GM19238 (cell line): ENCODE measurements at regions not wholly inside any gene's neighbourhood (a gene's known extent, or its start where the extent isn't known, plus 50 kb on each side); places are given as distances from the start of the nearest gene placed in this dataset.
"Not testable (repeated sequence)": the region's sequence is repeated elsewhere in the genome, so short reads cannot be mapped to it uniquely, and the experiment has no call there.

Source experiments
- DNase-seq: peaks from one replicate; pipeline ENCODE4 v3.0.0; 2011; ENCODE audit warnings: low spot score; ENCODE audit not compliant: insufficient read length

DNA sequence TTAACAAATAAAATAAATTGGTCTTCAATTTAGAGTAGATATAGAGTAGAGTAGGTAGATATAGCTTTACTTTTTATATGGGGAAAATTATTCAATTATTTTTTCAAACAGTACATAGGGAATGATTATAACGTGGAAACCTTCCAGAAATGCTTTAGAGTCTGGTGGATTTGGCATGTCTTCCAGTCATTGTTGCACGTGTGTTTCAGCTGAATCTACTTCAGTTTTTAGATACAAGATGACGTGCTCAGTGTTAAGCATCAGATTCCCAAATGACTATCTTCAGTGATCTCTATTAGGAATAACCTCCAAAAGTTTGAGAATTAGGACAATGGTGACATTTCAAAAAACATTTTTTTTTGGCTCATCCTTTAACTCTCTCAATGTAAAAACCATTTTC is 616.9 kb downstream of the ANKRD50 start:
- DNase-seq = no peak

DNA sequence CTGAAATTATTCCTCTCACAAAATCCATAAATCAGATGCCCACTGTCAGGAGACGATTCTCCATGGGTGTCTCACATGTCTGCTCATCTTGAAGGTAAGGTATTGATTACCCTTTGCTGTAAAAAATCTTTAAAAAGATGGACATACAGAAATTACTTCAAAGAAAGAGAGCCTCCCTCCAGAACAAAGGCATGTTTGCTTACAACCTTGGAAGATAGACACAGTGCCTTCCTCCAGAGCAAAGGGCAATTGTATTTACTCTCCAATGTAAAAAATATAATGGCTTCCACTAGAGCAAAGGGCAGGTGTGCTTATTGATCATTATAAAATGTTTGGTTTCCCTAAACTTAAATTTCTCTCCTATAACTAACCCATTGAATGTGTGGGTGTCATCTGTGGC is 616.2 kb downstream of the ANKRD50 start:
- no peak for DNase-seq

DNA sequence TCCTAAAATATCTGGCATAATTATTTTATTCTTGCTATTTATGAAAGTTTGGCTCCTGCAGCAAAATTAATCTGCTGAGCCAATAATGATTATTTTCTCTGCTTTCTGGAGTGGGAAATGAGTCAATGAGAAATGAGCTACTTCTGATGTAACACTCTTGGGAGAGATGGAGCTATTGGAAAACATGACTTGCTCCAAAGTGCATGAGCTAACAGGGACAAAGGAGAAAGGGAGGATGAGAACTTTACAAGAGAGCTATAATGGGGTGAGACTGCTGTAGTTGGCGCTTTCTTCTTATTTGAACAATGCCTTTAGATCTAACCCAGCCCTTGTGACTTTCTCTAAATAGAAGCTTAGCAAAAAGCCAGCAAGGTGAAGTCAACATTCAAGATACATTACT is 615.1 kb downstream of the ANKRD50 start:
- no peak for DNase-seq

DNA sequence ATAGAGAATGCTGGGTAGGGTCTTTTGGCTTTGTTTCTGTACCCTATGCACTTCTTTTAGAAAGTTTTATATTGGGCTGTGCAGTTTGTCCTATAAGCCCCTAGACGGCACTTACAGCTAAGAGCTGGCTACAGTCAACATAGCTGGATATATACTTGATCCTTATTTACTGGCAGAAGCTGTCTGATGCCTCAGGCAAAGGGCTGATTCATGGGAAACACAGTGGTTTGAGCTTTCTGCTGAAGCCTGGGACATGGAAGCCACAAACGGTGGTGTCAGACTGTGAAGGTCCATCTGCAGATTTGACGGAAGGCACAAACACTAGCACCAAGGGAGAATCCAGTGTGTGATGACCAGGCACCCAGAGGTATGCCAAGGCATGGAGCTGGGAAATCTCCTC is 608.4 kb downstream of the ANKRD50 start:
- no peak for DNase-seq

DNA sequence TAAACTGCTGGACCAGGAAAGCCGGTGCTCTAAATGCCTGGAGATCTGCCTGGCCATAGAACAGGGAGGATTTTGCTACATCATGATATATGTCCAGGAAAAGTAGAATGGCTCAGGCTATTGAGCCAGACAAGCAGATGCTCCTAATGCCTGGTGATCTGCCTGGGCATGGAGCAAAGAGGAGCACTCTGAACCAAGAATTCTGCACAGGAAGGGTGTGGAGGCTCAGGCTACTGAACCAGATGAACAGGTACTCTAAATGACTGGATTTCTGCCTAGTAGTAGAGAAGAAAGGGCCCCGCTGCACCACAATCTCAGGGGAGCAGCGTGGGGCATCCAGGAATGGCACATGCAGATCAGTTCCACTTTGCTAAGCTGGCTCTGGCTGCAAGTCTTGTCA is 607.9 kb downstream of the ANKRD50 start:
- no peak for DNase-seq

DNA sequence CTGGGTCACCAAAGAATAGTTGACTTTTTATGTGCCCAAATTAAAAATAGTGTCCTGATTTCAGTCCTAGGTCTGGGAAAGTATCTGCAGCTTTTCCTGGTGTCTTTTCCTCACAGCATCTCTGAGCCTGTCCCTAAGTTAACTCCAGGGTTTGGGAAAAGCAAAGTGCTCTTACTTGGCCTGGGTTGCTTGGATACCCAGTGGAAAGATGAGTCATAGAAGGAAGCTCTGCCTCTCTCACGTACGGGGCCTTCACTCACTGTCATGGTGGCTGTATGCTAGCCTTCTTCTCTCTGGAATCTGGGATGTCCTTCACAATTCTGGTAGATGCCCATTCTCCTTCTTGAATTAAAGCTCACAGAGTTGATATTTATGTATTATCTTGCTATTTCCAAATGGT is 607.3 kb downstream of the ANKRD50 start:
- DNase-seq = no peak

DNA sequence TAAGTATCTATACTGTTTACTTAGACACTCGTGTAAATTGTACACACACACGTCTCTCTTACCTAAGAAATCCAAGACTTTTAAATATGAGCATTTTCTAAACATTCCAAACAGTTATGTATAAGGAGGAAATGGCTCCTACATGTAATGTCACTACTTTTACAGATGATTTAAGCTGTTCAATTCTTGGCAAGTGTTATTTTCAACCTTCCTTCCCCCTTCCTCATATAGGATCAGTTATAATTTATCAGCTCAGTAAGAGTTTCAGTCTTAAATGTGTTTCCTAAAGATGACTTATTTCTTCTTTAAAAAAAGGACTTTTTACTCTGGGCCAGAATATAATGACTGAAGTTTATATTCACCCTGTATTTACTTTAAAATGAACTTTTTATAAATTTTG is 601.1 kb downstream of the ANKRD50 start:
- DNase-seq = no peak

DNA sequence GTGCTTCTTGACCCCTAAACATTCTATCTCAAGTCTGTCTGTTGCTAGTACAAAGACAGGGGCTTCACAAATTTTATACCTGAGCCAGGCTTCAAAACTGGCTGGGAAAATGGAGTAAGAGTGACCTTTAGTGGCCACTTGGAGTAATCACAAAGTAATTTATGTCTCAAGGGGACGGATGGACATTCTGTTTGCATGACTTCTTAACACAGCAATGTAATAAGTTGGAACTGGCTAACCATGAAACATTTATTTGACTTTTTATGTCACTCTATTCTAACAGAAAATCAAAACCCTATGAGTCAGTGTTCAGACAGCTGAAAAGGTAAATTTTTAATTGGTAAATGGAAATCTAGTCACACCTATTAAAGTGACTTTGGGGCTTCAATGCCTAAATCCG is 600.6 kb downstream of the ANKRD50 start:
- peak; percentile 1 for DNase-seq

DNA sequence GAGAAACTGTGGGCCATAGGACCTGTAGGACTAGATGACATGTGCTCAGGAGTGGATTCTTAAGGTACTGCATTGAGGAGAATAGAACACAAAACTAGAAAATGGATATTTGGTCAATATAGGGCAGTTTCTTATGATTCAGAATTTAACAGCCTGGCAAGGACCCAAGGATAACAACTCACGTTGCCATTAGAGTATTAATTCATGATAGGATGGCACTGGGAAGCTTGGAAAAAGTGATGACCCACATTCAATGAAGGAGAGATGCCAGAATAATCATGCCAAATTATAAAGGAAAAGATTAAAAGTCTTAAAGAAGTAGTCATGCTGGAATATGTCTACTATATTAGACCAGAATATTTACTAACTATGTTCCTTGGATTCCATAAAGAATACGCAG is 594.5 kb downstream of the ANKRD50 start:
- DNase-seq = no peak

DNA sequence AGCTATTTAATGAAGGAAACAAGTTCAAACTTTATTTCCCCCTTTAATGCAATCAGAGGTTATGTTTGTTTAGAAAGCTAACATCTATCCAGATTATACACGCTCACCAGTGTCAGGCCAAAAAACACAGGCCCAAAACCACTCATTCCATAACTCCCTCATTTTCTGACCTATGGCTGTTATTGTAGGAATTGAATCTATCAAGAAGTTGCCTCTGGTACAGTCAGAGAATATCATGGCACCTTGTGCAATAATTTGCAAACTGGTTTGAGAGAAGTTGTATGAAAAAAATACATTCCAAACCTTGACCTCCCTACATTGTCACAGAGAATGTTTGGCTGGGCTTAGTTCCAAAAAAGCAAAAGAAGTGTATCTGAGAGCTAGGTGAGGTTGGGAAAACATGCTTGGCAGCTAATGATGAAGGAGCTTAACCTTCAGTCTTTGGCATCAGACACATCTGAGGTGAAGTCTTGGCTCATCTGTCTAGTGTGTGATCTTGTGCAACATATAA is 591.0 kb downstream of the ANKRD50 start:
- no peak for DNase-seq

DNA sequence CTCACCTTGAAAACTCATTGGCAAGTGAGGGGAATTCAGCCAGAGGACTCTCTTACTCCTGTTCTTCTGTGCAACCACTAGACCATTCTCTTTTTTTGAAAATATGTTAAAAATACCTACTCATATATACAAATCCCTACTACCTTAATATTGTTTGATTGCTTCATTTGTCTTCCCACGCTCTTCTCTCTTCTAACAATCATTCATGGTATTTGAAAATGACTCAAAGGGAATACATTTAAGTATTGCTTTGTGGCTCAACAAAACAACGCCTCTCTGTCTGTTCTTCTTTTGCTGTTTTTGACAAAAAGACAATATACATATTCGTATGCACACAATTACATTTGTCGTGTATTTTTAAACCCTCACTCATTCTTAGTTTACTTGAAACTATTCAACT is 589.4 kb downstream of the ANKRD50 start:
- DNase-seq = no peak

DNA sequence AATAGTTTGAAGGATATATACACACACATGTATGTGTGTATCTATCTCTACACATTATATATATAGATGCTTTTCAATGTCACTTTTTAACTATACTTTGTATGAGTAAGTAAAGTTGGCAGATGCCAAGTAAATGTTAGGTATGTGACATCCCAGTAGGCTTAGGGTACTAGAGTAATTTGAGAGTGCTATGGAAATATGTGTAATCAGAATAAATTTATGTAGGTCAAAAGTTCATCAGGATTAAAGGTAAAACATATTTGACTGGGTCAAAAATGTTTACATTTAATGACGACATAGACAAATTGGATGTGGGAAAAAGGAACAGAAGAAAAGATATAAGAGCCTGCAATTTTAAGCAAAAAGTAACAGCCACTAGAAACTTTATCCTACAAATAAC is 588.8 kb downstream of the ANKRD50 start:
- DNase-seq = no peak

DNA sequence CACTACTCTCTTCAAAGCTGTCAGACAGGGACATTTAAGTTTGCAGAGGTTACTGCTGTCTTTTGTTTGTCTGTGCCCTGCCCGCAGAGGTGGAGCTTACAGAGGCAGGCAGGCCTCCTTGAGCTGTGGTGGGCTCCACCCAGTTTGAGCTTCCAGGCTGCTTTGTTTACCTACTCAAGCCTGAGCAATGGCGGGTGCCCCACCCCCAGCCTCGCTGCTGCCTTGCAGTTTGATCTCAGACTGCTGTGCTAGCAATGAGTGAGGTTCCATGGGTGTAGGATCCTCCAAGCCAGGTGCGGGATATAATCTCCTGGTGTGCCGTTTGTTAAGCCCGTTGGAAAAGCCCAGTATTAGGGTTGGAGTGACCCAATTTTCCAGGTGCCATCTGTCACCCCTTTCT is 581.2 kb downstream of the ANKRD50 start:
- DNase-seq = not testable (repeated sequence)

DNA sequence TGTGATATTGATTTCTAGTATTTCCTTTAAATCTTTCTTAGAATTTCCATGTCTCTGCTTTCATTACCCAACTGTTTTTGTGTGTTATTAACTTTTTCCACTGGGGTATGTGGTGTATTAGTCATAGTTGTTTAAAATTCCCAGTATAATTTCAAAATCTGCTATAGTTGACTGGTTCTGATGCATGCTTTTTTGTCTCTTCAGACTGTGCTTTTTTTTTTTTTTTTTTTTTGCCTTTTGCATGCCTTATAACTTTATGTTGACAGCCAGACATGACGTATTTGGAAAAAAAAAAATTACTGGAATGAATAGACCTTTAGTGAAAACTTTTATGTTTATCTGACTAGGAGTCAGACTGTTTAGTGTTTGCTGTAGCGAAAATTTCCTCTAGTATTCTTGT is 580.4 kb downstream of the ANKRD50 start:
- DNase-seq = no peak

DNA sequence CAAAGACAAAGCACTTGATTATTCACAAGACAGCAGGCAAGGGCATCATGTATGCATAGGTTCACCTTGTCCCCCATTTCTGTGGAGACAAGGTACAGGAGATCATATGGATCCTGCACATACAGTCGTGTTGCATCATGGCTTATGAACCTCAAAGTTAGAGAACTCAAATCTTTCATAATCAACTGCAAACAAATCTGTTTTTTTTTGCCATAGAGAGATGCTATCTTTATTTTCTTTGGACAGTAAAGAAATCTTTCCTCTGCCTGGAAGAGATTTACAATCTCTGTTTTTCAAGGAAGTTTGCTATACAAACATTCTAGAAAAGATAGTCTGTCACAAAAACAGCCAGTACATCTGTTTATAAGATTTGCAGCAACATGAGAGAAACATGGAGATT is 578.8 kb downstream of the ANKRD50 start:
- no peak for DNase-seq

DNA sequence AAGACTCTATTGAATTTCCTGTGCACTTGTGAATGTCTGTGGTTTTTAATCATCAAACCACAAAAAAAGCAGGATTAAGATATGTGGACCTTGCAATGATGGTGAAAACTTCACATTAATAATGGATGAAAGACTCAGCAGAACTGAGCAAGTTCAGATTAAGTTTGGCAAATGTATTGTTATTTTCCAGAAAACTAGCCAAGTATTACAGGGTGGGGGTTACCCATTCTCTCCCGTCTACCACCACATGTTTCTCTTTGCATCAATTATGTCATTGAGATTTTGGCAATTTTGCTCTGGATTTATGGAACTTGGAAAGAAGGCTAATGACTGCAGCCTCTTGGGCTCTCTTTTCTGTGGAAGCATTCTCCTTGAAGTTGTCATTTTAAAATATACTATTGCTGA is 577.1 kb downstream of the ANKRD50 start:
- no peak for DNase-seq

DNA sequence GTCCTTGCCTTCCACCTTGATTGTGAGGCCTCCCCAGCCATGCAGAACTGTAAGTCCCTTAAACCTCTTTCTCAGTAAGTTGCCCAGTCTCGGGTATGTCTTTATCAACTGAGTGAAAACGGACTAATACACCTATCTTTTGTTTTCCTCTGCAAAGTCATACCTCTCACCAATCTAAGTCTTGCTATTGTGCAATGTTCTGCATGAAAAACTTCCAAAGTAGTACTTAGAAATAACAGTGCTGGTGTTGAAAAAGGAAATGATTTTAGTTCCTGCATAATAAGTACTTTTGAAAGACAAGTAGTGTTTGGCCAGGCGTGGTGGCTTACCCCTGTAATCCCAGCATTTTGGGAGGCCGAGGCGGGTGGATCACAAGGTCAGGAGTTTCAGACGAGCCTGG is 573.5 kb downstream of the ANKRD50 start:
- no peak for DNase-seq

DNA sequence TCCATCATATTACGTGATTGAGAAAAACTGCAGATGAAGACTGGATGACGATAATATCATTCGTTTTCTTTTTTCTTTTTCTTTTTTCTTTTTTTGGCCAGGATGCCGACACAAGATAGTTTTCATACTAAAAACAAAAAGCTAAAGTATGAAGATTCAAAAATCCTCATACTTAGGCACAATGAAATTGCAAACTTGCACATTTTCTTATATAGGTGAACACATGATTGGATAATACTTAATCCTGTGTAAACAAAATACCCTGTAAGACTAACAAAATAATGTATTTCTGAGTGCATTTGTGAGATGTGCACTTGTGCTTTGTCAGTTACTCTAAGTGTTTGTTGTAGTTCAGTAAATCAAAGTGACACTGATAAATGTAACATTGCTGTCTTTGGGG is 568.9 kb downstream of the ANKRD50 start:
- no peak for DNase-seq

DNA sequence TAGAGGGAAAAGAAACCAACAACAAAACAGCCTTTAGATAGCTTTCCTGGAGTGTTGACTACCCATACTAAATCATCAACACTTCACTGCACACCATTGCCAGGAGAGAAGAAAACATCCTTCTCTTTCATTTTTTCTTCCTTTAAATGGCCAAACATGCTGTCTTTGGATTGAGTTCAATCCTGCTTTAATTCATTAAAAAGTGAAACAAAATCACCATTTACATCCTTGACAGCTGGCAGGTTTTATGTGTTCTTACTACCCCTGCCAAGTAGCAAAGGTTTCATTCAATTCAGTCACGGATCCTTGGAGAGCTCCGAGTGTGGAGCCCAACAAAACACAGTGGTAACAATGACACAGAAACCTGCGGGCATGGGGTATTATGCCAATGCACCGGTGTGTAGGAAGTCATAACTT is 568.3 kb downstream of the ANKRD50 start:
- no peak for DNase-seq

DNA sequence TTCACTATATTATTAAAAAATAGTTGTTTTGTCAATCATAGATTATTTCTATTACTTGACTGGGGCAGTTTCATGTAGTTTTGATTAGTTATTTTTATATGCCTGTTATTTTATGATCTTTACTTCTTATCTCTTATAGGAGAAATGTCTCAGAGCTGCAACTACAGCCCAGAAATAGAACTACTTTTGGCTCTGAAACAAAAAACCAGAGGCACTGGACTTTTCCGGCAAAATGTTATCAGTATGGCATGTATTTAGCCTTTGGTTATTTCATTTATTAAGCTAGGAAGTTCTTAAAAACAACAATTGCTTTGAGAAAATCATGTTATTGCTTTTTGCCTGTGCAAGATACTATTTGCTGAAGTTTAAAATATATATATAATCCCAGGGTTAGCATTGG is 566.5 kb downstream of the ANKRD50 start:
- no peak for DNase-seq

DNA sequence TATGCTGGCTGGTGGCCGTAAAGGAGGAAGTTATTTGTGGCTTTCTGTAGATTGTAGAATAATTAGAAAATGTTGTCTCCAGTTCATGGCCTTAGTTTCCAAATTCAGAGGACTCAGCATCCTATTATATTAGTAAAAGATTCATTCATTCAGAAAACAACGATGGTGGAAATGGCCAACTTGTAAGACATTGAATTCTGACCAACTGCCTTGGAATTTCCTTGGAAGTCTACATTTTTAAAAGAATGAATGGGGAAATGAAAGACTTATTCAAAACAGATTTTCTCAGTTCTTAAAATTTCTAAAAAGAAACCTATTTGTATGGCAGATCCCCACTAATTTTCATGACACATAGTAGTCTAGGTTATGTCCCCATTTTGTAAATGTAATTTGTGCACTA is 561.5 kb downstream of the ANKRD50 start:
- no peak for DNase-seq

DNA sequence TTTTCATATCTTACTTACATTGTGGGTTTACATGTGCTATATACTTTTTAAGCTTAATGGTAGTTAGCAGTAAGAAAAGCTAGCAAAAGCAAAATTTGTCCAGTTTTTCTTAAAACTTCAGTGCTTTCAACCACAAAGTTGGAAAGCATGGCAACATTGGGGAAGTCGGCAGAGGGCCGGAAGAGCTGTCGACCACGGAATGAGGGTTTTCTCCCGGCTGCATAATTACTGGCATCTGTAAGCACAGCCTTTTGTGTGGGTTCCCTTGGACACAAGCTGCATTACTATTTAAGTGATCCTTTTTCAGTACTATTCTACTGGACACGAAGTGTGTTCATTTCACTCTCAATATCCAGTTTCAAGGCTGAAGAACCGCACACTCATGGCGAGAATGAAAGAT is 560.4 kb downstream of the ANKRD50 start:
- DNase-seq = no peak

DNA sequence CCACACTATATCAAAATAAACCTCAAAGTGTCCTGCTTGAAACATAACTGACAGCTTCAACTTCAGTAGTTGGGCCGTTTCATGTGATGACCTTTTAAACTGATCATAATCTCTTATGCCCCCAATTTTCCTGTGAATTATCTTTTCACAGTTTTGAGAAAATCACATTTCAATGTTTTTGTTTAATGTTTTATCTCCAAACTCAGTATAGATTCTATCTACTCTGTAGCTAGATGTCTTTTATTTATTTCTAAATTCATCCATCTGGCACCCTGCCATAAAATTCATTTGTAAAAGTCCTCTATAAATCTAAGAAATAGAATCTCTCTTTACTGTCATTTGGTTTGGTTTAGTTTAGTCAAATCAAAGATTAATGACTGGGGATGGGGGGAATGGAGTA is 557.3 kb downstream of the ANKRD50 start:
- no peak for DNase-seq

DNA sequence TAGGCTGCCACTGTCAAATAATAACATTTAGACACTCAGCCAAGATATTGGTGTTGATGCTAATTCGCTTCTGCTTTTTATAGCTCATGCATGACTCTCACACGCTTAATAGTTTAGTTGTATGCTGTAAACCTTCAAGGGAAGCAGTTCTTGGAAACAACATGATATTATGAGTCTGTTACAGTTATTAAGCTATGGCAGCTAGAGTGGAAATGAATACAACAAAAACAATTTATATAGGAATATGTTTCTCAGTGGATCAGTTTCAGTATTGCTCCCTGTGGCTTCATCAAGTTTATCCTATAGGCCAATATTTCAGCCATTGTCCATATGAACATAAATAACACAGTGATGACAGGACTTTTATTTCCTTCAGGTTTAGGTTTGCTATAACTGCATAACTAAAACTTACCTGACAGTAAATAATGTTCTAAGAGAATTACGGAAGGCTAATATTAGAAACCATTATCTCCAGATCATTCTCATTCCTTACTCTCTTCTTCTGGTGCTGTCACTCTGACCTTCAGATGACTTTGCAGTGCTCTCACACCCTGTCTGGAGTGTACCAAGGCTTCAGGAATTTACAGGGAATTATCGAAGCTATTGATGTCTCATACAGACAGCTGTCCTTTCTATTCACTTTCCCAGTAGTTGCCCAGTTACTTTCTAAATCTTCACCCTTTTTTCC is 555.0 kb downstream of the ANKRD50 start:
- DNase-seq = no peak
